ENCODE measurements at regions not wholly inside any gene's neighbourhood (a gene's known extent, or its start where the extent isn't known, plus 50 kb on each side); places are given as distances from the start of the nearest gene placed in this dataset.
"Not testable (repeated sequence)": the region's sequence is repeated elsewhere in the genome, so short reads cannot be mapped to it uniquely, and the experiment has no call there.

GRCh38 chr13:112145551-112146360, 78.8 kb downstream of the SOX1 start:
- DNase-seq, result no peak

GRCh38 chr13:112150352-112150751, 83.4 kb downstream of the SOX1 start:
- DNase-seq, result no peak

- DNase-seq, result no peak
These were observed 85.9 kb downstream of the SOX1 start for GRCh38 chr13:112152846-112153245.

GRCh38 chr13:112153364-112153763, 86.4 kb downstream of the SOX1 start:
- no peak for DNase-seq

GRCh38 chr13:112153846-112154245, 86.9 kb downstream of the SOX1 start:
- no peak for DNase-seq

GRCh38 chr13:112154301-112155060, 87.5 kb downstream of the SOX1 start:
- no peak for DNase-seq

GRCh38 chr13:112158961-112159360, 92.0 kb downstream of the SOX1 start:
- no peak for DNase-seq

GRCh38 chr13:112159575-112160547, 92.9 kb downstream of the SOX1 start:
- DNase-seq, result no peak

GRCh38 chr13:112160558-112160957, 93.6 kb downstream of the SOX1 start:
- no peak for DNase-seq

GRCh38 chr13:112161521-112162301, 94.8 kb downstream of the SOX1 start:
- no peak for DNase-seq

- not testable (repeated sequence) for DNase-seq
These were observed 97.0 kb downstream of the SOX1 start for GRCh38 chr13:112163691-112164660.

GRCh38 chr13:112165712-112166111, 98.8 kb downstream of the SOX1 start:
- no peak for DNase-seq

- DNase-seq, result no peak
These were observed 101.8 kb downstream of the SOX1 start for GRCh38 chr13:112168761-112169160.

- no peak for DNase-seq
These were observed 103.2 kb downstream of the SOX1 start for GRCh38 chr13:112169941-112170822.

GRCh38 chr13:112170823-112171569, 104.0 kb downstream of the SOX1 start:
- no peak for DNase-seq

- no peak for DNase-seq
These were observed 104.6 kb downstream of the SOX1 start for GRCh38 chr13:112171570-112171965.

GRCh38 chr13:112172017-112172416, 105.1 kb downstream of the SOX1 start:
- DNase-seq, result no peak

GRCh38 chr13:112172641-112173251, 105.8 kb downstream of the SOX1 start:
- DNase-seq, result no peak
